Fibroblast of the aortic adventitia (primary cell): ENCODE measurements at regions not wholly inside any gene's neighbourhood (a gene's known extent, or its start where the extent isn't known, plus 50 kb on each side); places are given as distances from the start of the nearest gene placed in this dataset.

ENCODE experiments used
- DNase-seq: peaks from one replicate; pipeline ENCODE4 v3.0.0-alpha.2; 2010; ENCODE audit warnings: low read depth
- H3K4me3 ChIP-seq: 2 replicates; pipeline ENCODE4 v1.5.1; 2011; ENCODE audit warnings: low read depth, mild to moderate bottlenecking, control low read depth, low read length, moderate library complexity
- TF ChIP-seq, protein P1 (sequence below): IDR thresholded peaks from 2 replicates; pipeline ENCODE4 v1.5.1; 2011; ENCODE audit warnings: mild to moderate bottlenecking, low read length, control low read depth, inconsistent platforms; ENCODE audit not compliant: insufficient read depth

DNA sequence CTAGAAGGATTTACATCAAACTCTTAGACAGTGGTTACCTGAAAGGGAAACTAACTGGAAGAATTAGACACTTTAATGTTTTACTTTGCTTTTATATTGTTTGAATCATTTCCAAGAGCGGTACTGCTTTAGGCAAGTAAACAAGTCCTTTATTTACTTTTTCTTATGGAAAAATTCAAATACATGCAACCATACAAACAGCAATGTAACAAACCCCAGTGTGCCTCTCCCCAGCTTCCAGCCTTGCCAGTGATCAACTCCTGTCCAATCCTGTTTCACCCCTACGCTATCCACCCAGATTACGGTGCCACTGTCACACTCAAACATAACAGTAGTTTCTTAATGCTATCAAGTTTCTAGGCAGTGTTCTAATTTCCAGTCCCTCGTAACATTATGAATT, 85.9 kb downstream of the C16orf95 start:
- DNase-seq: no peak
- TF ChIP-seq, protein P1, sequence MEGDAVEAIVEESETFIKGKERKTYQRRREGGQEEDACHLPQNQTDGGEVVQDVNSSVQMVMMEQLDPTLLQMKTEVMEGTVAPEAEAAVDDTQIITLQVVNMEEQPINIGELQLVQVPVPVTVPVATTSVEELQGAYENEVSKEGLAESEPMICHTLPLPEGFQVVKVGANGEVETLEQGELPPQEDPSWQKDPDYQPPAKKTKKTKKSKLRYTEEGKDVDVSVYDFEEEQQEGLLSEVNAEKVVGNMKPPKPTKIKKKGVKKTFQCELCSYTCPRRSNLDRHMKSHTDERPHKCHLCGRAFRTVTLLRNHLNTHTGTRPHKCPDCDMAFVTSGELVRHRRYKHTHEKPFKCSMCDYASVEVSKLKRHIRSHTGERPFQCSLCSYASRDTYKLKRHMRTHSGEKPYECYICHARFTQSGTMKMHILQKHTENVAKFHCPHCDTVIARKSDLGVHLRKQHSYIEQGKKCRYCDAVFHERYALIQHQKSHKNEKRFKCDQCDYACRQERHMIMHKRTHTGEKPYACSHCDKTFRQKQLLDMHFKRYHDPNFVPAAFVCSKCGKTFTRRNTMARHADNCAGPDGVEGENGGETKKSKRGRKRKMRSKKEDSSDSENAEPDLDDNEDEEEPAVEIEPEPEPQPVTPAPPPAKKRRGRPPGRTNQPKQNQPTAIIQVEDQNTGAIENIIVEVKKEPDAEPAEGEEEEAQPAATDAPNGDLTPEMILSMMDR: no peak
- no peak overlapping the region for H3K4me3 ChIP-seq

DNA sequence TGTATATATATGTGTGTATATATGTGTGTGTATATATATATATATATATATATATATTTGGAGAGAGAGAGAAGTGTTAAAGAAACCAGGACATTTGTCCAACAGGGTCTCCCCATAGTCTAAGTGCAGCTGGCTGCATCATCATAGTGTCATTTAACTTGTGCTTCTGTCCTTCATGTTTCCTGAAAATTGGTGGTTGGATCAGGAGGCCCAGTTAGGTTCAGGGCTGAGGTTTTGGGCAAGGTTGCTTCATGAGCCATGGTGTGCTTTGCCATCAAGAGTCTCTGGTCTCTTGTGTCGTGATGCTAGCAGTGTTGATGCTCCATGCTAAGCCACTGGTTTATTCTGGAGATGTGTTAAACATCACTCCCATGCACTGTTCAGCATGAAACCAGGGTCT, 85.3 kb downstream of the C16orf95 start:
- no peak for DNase-seq
- TF ChIP-seq, protein P1: no peak
- H3K4me3 ChIP-seq: no peak overlapping the region

DNA sequence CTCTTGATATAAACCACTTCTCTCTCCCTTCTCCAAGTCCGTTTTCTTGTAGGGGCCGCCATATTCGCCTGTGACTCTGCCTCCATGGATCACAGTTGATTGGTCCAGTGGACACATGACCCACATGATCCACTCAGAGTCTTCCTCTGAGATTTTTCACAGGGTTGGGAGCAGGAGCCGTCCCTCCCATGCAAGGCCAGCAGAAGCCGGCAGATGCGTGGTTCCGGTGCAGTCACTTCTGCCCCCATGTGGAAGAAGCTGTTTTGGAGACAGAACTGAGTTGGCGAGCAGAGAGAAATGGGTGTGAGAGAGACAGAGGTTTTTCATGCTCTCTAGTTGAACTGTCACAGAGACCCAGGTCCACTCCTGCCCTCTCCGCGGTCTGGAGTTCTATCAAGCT, 83.3 kb downstream of the C16orf95 start:
- TF ChIP-seq, protein P1: peak; percentile 47
- no peak overlapping the region for H3K4me3 ChIP-seq
- peak; percentile 46 for DNase-seq

DNA sequence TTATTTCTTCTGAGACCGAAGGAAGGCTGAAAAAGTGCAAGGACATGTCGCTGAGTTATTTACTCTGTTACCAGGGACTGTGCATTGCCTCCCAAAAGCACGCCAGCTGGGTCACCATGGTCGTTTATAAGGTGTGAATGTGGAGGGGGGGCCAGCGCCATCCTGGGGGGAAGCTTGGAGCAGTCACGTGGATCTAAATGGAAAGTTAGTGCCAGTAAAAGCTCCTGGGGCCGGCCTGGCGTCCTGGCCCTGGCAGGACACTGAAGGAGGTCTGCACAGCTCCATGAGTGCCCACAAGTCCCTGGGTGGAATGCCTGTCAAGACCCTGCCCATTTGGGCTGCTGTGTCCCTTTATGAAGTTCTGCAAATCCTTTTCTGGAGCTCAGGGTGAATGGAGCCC, 82.6 kb downstream of the C16orf95 start:
- H3K4me3 ChIP-seq: no peak overlapping the region
- DNase-seq: no peak
- TF ChIP-seq, protein P1: no peak

DNA sequence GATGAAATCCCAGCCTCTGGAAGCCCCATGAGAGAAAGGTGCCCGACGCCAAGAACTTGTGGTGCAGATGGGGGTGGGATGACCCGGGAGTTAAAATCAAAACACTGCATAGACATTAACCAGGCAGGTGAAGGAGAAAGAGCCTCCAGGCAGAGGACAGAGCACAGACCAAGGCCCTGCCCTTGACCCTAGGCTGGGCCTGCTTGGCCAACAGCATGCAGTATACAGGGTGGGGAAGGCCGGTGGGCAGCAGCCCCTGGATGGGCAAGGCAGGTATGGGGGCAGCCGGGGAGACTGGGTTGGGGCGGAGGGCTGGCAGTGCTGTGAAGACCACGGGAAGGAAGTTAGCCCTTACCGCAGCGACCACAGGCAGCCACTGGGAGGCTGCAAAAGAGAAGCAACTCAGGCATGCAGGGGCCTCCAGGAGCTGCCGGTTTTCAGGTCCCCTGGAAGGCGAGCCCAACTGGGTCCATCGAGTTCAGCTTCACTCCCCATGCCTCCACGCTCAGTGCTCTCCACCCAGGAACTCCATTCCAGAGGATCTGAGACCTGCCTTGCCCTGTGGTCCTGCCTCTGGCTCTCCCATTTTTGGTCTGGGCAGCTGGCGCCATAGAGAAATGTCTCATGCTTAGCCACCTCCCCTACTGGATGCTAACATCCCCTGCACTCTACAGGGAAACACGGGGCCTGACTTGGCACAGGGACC, 81.2 kb downstream of the C16orf95 start:
- TF ChIP-seq, protein P1: no peak
- DNase-seq: no peak
- H3K4me3 ChIP-seq: no peak overlapping the region

DNA sequence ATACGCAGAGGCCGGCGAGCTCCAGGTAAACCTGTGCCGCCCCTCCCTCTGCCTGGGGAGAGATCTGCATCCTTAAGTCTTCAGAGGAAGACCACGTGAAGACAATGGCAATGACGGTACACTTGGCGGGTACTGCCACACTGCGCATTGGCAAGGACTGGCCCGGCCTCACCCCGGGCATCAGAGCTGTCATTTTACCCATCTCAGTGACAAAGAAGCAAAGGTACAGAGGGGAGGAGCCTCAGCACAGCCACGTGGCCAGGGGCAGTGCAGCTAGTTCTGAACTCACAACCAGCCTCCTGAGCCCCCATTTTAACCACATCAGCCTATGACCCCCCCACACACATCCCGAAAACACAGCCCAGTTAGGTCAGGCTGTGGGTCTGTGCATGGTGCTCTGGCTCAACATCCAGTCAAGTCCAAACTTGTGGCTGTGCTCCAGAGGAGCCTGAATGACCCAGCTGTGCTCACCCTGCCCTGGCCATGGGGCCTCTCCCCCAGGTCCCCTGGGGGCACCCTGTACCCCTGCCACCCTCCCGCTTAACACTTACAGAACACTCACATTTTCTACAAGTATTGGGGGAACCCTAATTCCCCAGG, 80.6 kb downstream of the C16orf95 start:
- DNase-seq: no peak
- TF ChIP-seq, protein P1: no peak
- H3K4me3 ChIP-seq: no peak overlapping the region
